ENCODE measurements at regions not wholly inside any gene's neighbourhood (a gene's known extent, or its start where the extent isn't known, plus 50 kb on each side); places are given as distances from the start of the nearest gene placed in this dataset.

GRCh38 chr10:130400890-130401289 lies 264.7 kb downstream of the GLRX3 start:
- Histone ChIP-seq H3K27ac (no peak overlapping the region), H3K36me3 (no peaks in the 10 kb centered on the region), H3K4me3 (no peak overlapping the region), H3K9me3 (no peaks in the 10 kb centered on the region), H3K4me1 (no peaks in the 10 kb centered on the region), H3K27me3 (no peaks in the 10 kb centered on the region)
- ATAC-seq, result no peak
- DNase-seq, result no peak
- TF ChIP-seq POLR2A (IDR thresholded peaks at IDR 0.05), result no peak
- no peak for TF ChIP-seq CTCF (IDR thresholded peaks at IDR 0.05 in 4 of 5, conservative IDR thresholded peaks at IDR 0.05 in 1 of 5)
- intact Hi-C loops (cut with DNase I; ENCODE audit: low total_unique reads) (no loop called here), in situ Hi-C loops (cut with MboI; ENCODE audit: low sequenced_read_pairs in 4 of 4) (no loop called here)

- ATAC-seq (no peak), DNase-seq (no peak)
- in situ Hi-C loops (cut with MboI; ENCODE audit: low sequenced_read_pairs in 4 of 4) (no loop called here), intact Hi-C loops (cut with DNase I; ENCODE audit: low total_unique reads) (no loop called here)
- Histone ChIP-seq H3K4me3 (no peak overlapping the region), H3K4me1 (no peaks in the 10 kb centered on the region), H3K27me3 (no peaks in the 10 kb centered on the region), H3K27ac (no peak overlapping the region), H3K9me3 (no peaks in the 10 kb centered on the region), H3K36me3 (no peaks in the 10 kb centered on the region)
- TF ChIP-seq CTCF (IDR thresholded peaks at IDR 0.05 in 4 of 5, conservative IDR thresholded peaks at IDR 0.05 in 1 of 5) (no peak), POLR2A (IDR thresholded peaks at IDR 0.05) (no peak)
Observed at GRCh38 chr10:130401860-130402765, 265.9 kb downstream of the GLRX3 start.

GRCh38 chr10:130403153-130404075 lies 267.2 kb downstream of the GLRX3 start:
- DNase-seq, result no peak
- intact Hi-C loops (cut with DNase I; ENCODE audit: low total_unique reads), result no loop called here
- no peak for ATAC-seq

GRCh38 chr10:130404476-130405055 lies 268.4 kb downstream of the GLRX3 start:
- TF ChIP-seq CTCF (IDR thresholded peaks at IDR 0.05 in 4 of 5, conservative IDR thresholded peaks at IDR 0.05 in 1 of 5) (no peak), POLR2A (IDR thresholded peaks at IDR 0.05) (no peak)
- no peaks in the 10 kb centered on the region for H3K4me1 ChIP-seq
- no peak for ATAC-seq
- no peaks in the 10 kb centered on the region for H3K9me3 ChIP-seq
- no peak for DNase-seq
- H3K4me3 ChIP-seq, result no peak overlapping the region
- intact Hi-C loops (cut with DNase I; ENCODE audit: low total_unique reads) (no loop called here), in situ Hi-C loops (cut with MboI; ENCODE audit: low sequenced_read_pairs in 4 of 4) (no loop called here)
- no peaks in the 10 kb centered on the region for H3K27me3 ChIP-seq
- H3K27ac ChIP-seq, result no peak overlapping the region
- H3K36me3 ChIP-seq, result no peaks in the 10 kb centered on the region

More at GRCh38 chr10:130403153-130404075, 267.2 kb downstream of the GLRX3 start:
- in situ Hi-C loops (cut with MboI; ENCODE audit: low sequenced_read_pairs in 4 of 4), result no loop called here
- no peaks in the 10 kb centered on the region for H3K36me3 ChIP-seq
- H3K9me3 ChIP-seq, result no peaks in the 10 kb centered on the region
- H3K4me1 ChIP-seq, result no peaks in the 10 kb centered on the region
- TF ChIP-seq CTCF (IDR thresholded peaks at IDR 0.05 in 4 of 5, conservative IDR thresholded peaks at IDR 0.05 in 1 of 5) (no peak), POLR2A (IDR thresholded peaks at IDR 0.05) (no peak)
- no peak overlapping the region for H3K27ac ChIP-seq
- H3K4me3 ChIP-seq, result no peak overlapping the region
- H3K27me3 ChIP-seq, result no peaks in the 10 kb centered on the region
